HEK293 (cell line): ENCODE measurements at regions not wholly inside any gene's neighbourhood (a gene's known extent, or its start where the extent isn't known, plus 50 kb on each side); places are given as distances from the start of the nearest gene placed in this dataset.

Experiments
- CTCF ChIA-PET: fragments of 350-600 bp; formaldehyde crosslinking; extraction: SDS; loops from one replicate; lab custom pipeline; 2021; ENCODE audit warnings: antibody characterized with exemption; lab: Yijun Ruan, JAX
- POLR2A ChIA-PET: fragments of 300-600 bp; formaldehyde crosslinking; extraction: SDS; loops from one replicate; lab custom pipeline; 2020; ENCODE audit warnings: antibody characterized with exemption, inconsistent platforms; lab: Yijun Ruan, JAX
- H3K27ac ChIP-seq: fragments of 200-500 bp; sonication (Bioruptor generic); 2 replicates; pipeline ENCODE4 v1.5.1; 2014; ENCODE audit warnings: low read depth, low read length, control low read depth, inconsistent platforms; ENCODE audit errors: extremely low read depth
- H3K36me3 ChIP-seq, 2 experiments: fragments of 200-500 bp in 1 of 2; sonication (Bioruptor generic) in 1 of 2; 1 replicate in 1 of 2; 2 replicates in 1 of 2; pipeline ENCODE4 v1.5.1; 2014 to 2017; ENCODE audit warnings: inconsistent platforms in 2 of 2, low read length in 2 of 2; ENCODE audit not compliant: control insufficient read depth in 2 of 2, insufficient read depth in 1 of 2
- H3K4me1 ChIP-seq: fragments of 200-500 bp; sonication (Bioruptor generic); 2 replicates; pipeline ENCODE4 v1.5.1; 2014; ENCODE audit warnings: mild to moderate bottlenecking, low read length, inconsistent platforms; ENCODE audit not compliant: control insufficient read depth, insufficient read depth
- H3K4me3 ChIP-seq: 2 replicates; pipeline ENCODE4 v1.5.1; 2011; ENCODE audit warnings: low read depth, mild to moderate bottlenecking, control low read depth, low read length, moderate library complexity
- H3K9me3 ChIP-seq: fragments of 200-500 bp; sonication (Bioruptor generic); 2 replicates; pipeline ENCODE4 v1.5.1; 2014; ENCODE audit warnings: low read depth, low read length, inconsistent platforms; ENCODE audit not compliant: control insufficient read depth, insufficient read depth
- GFI1B ChIP-seq: fragments of 450-650 bp; formaldehyde crosslinking; IDR thresholded peaks from 2 replicates; pipeline ENCODE4 v1.5.1; 2016; ENCODE audit warnings: missing biosample characterization, missing genetic modification characterization
- PBX3 ChIP-seq: sonication (generic); formaldehyde crosslinking; IDR thresholded peaks from 2 replicates; pipeline ENCODE4 v1.8.1; 2022; ENCODE audit warnings: mild to moderate bottlenecking, moderate library complexity, missing genetic modification reagents
- PRDM6 ChIP-seq: fragments of 450-650 bp; formaldehyde crosslinking; IDR thresholded peaks from 2 replicates; pipeline ENCODE4 v1.5.1; 2017; ENCODE audit warnings: missing biosample characterization, missing genetic modification characterization
- SCRT2 ChIP-seq: fragments of 450-650 bp; formaldehyde crosslinking; IDR thresholded peaks from 2 replicates; pipeline ENCODE4 v1.5.1; 2016; ENCODE audit warnings: missing biosample characterization, missing genetic modification characterization
- YY1 ChIP-seq: fragments of 450-650 bp; formaldehyde crosslinking; IDR thresholded peaks from 2 replicates; pipeline ENCODE4 v1.5.1; 2018; ENCODE audit warnings: missing biosample characterization, missing genetic modification characterization
- ZBTB17 ChIP-seq: fragments of 450-650 bp; formaldehyde crosslinking; IDR thresholded peaks from 2 replicates; pipeline ENCODE4 v1.5.1; 2016; ENCODE audit warnings: missing biosample characterization, missing genetic modification characterization
- ZNF133 ChIP-seq: fragments of 450-650 bp; formaldehyde crosslinking; IDR thresholded peaks from 2 replicates; pipeline ENCODE4 v1.5.1; 2016; ENCODE audit warnings: missing biosample characterization, missing genetic modification characterization
- ZNF18 ChIP-seq: fragments of 450-650 bp; formaldehyde crosslinking; IDR thresholded peaks from 2 replicates; pipeline ENCODE4 v1.5.1; 2016; ENCODE audit warnings: missing biosample characterization, missing genetic modification characterization
- ZNF280D ChIP-seq: fragments of 450-650 bp; formaldehyde crosslinking; IDR thresholded peaks from 2 replicates; pipeline ENCODE4 v1.5.1; 2016; ENCODE audit warnings: missing biosample characterization, missing genetic modification characterization
- ZNF341 ChIP-seq: fragments of 450-650 bp; formaldehyde crosslinking; IDR thresholded peaks from 2 replicates; pipeline ENCODE4; 2016; ENCODE audit warnings: low read depth, missing biosample characterization, missing genetic modification characterization
- ZNF473 ChIP-seq: fragments of 450-650 bp; formaldehyde crosslinking; IDR thresholded peaks from 2 replicates; pipeline ENCODE4 v1.5.1; 2017; ENCODE audit warnings: missing biosample characterization, missing genetic modification characterization
- ZNF776 ChIP-seq: fragments of 450-650 bp; formaldehyde crosslinking; IDR thresholded peaks from 2 replicates; pipeline ENCODE4 v1.5.0; 2017; ENCODE audit warnings: missing biosample characterization, missing genetic modification characterization, borderline replicate concordance
- TF ChIP-seq, protein P1 (sequence below): fragments of 450-650 bp; formaldehyde crosslinking; IDR thresholded peaks from 2 replicates; pipeline ENCODE4 v1.5.1; 2016; ENCODE audit warnings: missing biosample characterization, missing genetic modification characterization

GRCh38 chr16:26374279-26374925 lies 682.6 kb downstream of the HS3ST4 start (continued):
- TF ChIP-seq PRDM6 = no peak
- no peak for TF ChIP-seq ZNF133 (tag by site-specific recombination)
- TF ChIP-seq YY1 (tag by site-specific recombination) = no peak
- TF ChIP-seq ZBTB17 (tag by site-specific recombination) = 0 out of 2 replicates have a peak, but pooled peaks have one; percentile 45
- no peak for TF ChIP-seq GFI1B
- no peak for TF ChIP-seq ZNF280D
- TF ChIP-seq ZNF473 = peak; percentile 17; the same call in 1 of the 2 replicates
- TF ChIP-seq, protein P1, sequence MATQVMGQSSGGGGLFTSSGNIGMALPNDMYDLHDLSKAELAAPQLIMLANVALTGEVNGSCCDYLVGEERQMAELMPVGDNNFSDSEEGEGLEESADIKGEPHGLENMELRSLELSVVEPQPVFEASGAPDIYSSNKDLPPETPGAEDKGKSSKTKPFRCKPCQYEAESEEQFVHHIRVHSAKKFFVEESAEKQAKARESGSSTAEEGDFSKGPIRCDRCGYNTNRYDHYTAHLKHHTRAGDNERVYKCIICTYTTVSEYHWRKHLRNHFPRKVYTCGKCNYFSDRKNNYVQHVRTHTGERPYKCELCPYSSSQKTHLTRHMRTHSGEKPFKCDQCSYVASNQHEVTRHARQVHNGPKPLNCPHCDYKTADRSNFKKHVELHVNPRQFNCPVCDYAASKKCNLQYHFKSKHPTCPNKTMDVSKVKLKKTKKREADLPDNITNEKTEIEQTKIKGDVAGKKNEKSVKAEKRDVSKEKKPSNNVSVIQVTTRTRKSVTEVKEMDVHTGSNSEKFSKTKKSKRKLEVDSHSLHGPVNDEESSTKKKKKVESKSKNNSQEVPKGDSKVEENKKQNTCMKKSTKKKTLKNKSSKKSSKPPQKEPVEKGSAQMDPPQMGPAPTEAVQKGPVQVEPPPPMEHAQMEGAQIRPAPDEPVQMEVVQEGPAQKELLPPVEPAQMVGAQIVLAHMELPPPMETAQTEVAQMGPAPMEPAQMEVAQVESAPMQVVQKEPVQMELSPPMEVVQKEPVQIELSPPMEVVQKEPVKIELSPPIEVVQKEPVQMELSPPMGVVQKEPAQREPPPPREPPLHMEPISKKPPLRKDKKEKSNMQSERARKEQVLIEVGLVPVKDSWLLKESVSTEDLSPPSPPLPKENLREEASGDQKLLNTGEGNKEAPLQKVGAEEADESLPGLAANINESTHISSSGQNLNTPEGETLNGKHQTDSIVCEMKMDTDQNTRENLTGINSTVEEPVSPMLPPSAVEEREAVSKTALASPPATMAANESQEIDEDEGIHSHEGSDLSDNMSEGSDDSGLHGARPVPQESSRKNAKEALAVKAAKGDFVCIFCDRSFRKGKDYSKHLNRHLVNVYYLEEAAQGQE = no peak

DNA sequence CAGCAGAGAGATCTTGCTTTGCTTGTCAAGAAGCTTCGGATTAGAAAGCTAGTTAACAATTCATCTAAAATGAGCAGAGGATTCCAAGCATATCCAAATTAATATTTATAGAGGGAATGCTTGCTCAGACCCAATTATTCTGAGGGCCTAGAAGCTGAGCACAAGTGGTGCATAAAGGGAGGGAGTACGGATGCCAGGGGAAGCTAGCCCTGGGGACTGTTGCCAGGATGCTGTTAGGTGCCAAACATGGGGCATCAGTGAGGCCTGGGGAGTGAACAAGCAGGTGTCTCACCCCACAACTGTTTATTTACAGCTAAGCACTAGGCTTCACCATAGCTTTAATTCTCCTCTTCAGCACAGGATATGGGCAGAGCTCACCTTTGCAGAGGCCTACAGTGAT lies 684.1 kb upstream of the C16orf82 start:
- H3K27ac ChIP-seq = no peak overlapping the region
- no peak for TF ChIP-seq ZNF776 (tag by site-specific recombination)
- no peak for TF ChIP-seq PBX3 (CRISPR knock-in tag)
- no peak for TF ChIP-seq SCRT2 (tag by site-specific recombination)
- no peak for TF ChIP-seq ZNF18
- TF ChIP-seq ZNF341 = no peak
- TF ChIP-seq, all 188 proteins: peak for 0
- no peaks in the 10 kb centered on the region for H3K9me3 ChIP-seq
- H3K36me3 ChIP-seq = no peaks in the 10 kb centered on the region
- H3K4me3 ChIP-seq = no peak overlapping the region
- ChIA-PET POLR2A (no interaction called here), CTCF (no interaction called here)
- no peaks in the 10 kb centered on the region for H3K4me1 ChIP-seq
